SK-N-MC (cell line): ENCODE measurements at regions not wholly inside any gene's neighbourhood (a gene's known extent, or its start where the extent isn't known, plus 50 kb on each side); places are given as distances from the start of the nearest gene placed in this dataset.

Experiments
- EZH2 ChIP-seq: fragments of 200-600 bp; sonication (generic); IDR thresholded peaks from one replicate; pipeline ENCODE4 v1.6.1; 2017; ENCODE audit warnings: antibody characterized with exemption
- POLR2AphosphoS5 ChIP-seq: IDR thresholded peaks from 2 replicates; pipeline ENCODE4 v1.6.1; 2012; ENCODE audit warnings: mild to moderate bottlenecking, low read depth, low read length, borderline replicate concordance

DNA sequence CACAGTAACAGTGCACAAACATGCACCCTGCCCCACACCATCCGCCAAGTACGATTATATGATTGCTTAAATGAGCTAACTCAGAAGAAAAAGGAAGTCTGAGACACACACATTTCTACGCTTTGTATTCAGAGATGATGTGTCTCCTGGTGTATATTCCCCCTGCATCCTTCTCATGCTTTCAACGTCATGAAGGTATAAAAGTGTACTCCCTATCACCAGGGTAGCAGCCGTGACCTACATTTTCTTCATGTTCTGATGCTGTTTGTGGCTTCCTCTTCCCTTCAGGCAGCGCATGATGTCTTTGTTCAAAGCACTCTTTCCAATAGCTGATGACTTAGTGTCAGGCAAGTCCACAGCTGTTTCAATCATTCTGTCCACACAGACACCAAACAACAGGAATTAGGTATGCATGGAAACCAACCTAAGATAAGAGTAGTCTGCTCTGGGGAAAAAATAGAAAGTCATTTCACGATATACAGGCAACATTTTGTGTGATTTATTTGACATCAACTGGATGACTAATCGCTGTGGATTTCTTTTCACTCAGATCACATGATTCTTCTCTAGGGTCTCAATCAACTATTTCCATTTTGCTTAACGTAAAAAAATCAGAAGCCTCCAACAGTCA lies 269.4 kb upstream of the PTGER4 start:
- TF ChIP-seq EZH2 (no peak), POLR2AphosphoS5 (no peak)
